GM21786 (cell line): ENCODE measurements at regions not wholly inside any gene's neighbourhood (a gene's known extent, or its start where the extent isn't known, plus 50 kb on each side); places are given as distances from the start of the nearest gene placed in this dataset.
"Not testable (repeated sequence)": the region's sequence is repeated elsewhere in the genome, so short reads cannot be mapped to it uniquely, and the experiment has no call there.

Experiments
- ATAC-seq: cut with Tn5 transposase; IDR thresholded peaks from one replicate; pipeline ENCODE4 v1.9.1; 2021; ENCODE audit not compliant: unreplicated experiment

- ATAC-seq = peak; percentile 62
Measured at GRCh38 chr13:81017513-81018152, 676.7 kb upstream of the SPRY2 start.

GRCh38 chr13:81012031-81012430 lies 671.1 kb upstream of the SPRY2 start:
- no peak for ATAC-seq

DNA sequence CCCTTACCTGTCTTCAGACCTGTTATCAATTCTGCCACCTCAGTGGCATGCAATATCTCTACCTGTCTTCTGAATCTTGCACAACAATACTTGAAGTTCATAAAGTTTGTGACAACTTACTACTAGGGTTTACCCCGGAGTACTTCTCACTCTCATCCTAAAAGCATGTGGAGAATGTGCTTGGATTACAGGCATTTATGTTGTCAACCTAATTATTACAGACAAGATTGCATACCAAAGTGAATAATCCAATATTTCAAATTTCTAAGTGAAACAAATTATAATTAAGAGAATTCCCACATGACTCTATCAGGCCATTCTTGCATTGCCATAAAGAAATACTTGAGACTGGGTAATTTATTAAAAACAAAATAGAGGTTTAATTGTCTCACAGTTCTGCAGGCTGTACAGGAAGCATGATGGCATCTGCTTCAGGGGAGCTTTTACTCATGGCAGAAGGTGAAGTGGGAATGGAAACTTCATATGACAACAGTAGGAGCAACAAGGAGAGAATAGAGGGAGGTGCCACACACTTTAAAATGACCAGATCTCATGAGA lies 661.0 kb upstream of the SPRY2 start:
- ATAC-seq = no peak

GRCh38 chr13:80998603-80999002 lies 657.7 kb upstream of the SPRY2 start:
- not testable (repeated sequence) for ATAC-seq

- ATAC-seq = no peak
Measured at GRCh38 chr13:80989747-80990146, 648.8 kb upstream of the SPRY2 start.

GRCh38 chr13:80989241-80989640 lies 648.3 kb upstream of the SPRY2 start:
- no peak for ATAC-seq

DNA sequence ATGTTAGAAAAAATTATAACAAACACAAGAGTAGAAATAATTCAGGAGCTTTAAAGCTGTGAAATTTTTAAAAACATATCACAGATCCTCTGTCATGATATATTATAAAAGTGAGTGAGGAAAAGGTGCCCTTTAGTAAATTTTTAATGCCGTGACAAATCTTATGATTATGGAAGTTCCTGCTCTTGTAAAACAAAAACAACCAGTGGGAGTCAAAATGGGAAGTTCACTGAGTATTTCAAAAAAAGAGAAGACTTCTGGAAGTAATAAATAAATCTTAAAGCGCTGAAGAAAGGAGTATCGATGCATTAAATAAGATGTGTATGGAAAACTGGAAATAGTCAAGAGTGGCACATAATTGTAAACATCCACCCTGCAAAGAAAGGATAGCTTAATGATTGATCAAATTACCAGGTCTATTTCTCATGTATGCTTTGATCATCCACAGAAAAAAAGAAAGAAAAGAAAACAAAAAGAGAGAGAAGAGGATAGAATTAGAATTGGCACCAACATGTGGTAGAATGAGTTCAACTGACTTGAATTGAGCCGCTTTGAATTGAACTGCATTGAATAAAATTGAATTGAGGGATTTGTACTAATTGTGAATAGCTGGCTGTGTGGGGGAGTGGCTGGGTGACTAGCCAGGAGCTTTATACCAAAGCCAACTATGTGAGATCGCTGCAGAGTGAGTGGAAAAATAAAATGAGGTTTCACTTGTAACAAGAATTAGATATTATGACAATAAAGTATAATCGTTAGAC lies 647.6 kb upstream of the SPRY2 start:
- no peak for ATAC-seq

- ATAC-seq = peak; percentile 93
Measured at GRCh38 chr13:80979035-80979641, 638.2 kb upstream of the SPRY2 start.

GRCh38 chr13:80977168-80977567 lies 636.2 kb upstream of the SPRY2 start:
- no peak for ATAC-seq

GRCh38 chr13:80975903-80976302 lies 635.0 kb upstream of the SPRY2 start:
- no peak for ATAC-seq

- ATAC-seq = no peak
Measured at GRCh38 chr13:80973721-80974120, 632.8 kb upstream of the SPRY2 start.

- ATAC-seq = no peak
Measured at GRCh38 chr13:80972857-80973478, 632.0 kb upstream of the SPRY2 start.

GRCh38 chr13:80965097-80965496 lies 624.2 kb upstream of the SPRY2 start:
- ATAC-seq = no peak

- ATAC-seq = no peak
Measured at GRCh38 chr13:80962855-80963254, 621.9 kb upstream of the SPRY2 start.

DNA sequence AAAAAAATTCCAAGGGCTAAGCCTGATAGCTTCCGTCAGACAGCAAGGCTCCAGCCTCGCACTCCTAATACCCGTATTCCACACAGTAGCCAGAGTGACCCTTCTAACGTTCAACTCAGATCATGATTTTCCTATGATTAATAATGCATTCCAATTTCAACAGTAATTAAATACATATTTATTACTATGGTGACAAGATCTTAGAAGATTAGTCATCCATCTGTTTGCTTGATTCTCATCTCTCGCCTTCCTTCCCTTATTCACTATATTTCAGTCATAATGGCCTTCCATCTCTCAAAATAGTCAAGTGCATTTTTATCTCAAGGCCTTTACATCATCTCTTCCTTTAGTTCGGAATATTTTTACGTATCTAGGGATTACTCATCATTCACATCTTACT lies 621.2 kb upstream of the SPRY2 start:
- no peak for ATAC-seq

DNA sequence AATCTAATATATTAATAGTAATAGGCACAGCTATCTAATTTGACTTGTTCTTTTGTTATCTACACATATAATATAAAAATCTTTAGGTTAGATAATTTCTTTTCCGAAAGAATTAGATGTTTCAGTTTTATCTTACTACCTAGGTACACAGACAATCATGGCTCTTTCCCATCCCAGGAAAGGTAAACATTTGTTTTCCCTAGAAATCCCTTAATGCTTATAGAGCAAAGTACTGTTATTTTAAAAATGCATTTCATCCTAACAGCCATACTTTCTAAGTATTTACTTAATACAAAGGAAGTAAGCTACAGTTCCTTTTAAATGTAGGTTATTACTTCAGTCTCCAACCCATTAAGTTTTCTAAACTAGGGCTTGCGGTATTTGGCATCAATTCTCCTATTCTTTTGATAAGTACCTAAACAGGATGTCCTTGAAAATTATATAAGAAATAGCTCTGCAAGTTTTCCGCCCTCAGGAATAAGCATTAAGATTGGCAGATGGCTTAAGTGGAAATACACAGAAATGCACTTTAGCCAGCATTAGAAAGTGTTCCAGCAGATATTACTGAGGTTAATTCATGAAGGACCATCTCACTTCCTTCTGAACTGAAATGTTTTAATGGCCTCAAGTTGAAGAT lies 616.2 kb upstream of the SPRY2 start:
- no peak for ATAC-seq

DNA sequence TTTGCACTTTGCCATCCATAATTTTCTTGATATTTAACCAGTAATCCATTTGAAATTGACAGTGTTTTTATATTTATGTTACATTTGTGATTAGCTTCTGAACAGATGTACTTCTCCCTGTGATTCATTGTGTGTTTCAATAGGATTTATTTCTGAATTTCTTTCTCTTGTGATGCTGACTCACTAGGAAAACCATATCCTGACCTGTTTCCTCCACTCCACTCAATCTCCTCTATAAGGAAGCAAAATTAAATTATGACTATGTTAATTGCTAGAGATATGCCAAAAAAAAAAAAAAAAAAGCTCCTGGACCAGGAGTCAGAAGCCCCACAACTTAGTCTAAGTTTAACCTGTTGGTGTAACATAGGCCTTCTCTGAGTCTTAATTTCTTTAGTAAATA lies 614.6 kb upstream of the SPRY2 start:
- no peak for ATAC-seq

DNA sequence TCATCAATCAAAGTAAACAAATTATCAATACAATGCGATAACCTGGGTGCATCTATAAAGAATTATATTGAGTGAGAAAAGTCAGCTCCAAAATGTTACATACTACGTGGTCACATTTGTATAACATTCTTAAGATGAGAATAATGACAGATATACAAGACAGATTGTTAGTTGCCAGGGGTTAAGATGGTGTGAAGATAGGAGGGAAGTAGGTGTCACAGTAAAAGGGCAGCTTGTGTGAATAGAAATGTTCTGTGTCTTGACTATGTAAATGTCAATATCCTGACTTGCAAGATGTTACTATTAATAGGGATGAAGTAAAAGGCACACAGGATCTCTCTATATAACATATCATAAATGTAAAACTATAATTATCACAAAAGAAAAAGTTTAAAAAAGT lies 611.2 kb upstream of the SPRY2 start:
- ATAC-seq = no peak

- no peak for ATAC-seq
Measured at GRCh38 chr13:80946008-80946802, 605.3 kb upstream of the SPRY2 start.

DNA sequence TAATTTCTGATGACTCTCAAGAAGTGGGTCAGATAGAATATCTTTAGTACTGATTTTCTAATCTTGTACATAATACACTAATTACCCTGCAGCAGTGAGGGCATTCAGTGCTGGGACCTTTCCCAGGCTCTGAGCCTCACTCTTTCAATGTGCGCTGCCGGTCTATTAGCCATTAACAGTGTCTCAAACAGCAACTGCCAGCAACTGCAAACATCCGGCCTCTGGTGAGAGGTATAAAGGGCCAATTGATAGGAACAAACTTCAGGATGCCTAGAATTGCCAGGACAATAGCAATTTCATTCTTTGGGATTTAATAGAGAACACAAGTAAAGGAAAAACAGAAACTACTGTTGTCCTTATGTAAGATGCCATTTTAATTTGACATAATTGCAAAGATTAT lies 604.4 kb upstream of the SPRY2 start:
- no peak for ATAC-seq
